ENCODE measurements at regions not wholly inside any gene's neighbourhood (a gene's known extent, or its start where the extent isn't known, plus 50 kb on each side); places are given as distances from the start of the nearest gene placed in this dataset.

- no TSS peak for BruUV-seq (replicated peaks)
- ATAC-seq (peak; percentile 73), FAIRE-seq (no peak), DNase-seq (ENCODE audit: extremely low read depth in 1 of 4, low spot score in 3 of 4) (peak in 2 of 4 experiments; percentile 11 to 13)
- Histone ChIP-seq H3K4me1 (replicated peaks in 1 of 2; ENCODE audit: control insufficient read depth in 2 of 2, insufficient read depth in 2 of 2, low read length in 2 of 2) (no peaks in the 10 kb centered on the region), H3K9me3 (replicated peaks; ENCODE audit: control insufficient read depth, insufficient read depth, low read depth, low read length) (no peaks in the 10 kb centered on the region), H3K27ac (ENCODE audit: extremely low read depth, low read depth, low read length) (no peak overlapping the region), H4K20me1 (replicated peaks; ENCODE audit: control insufficient read depth, insufficient read depth, low read length) (no peaks in the 10 kb centered on the region), H3K4me2 (ENCODE audit: insufficient read depth, low read length) (no peak overlapping the region), H3K9me1 (ENCODE audit: control insufficient read depth, insufficient read depth, low read length) (no peaks in the 10 kb centered on the region), H2AFZ (ENCODE audit: low read depth, low read length) (no peak overlapping the region), H3K27me3 (ENCODE audit: control insufficient read depth in 2 of 2, insufficient read depth in 2 of 2, low read length in 2 of 2) (no peaks in the 10 kb centered on the region), H3K4me3 (no peak overlapping the region), H3K9ac (ENCODE audit: insufficient read depth in 1 of 2, low read depth in 2 of 2, low read length in 2 of 2) (no peak overlapping the region), H3K36me3 (ENCODE audit: control insufficient read depth, insufficient read depth, low read length) (no peaks in the 10 kb centered on the region), H3K79me2 (ENCODE audit: control insufficient read depth, insufficient read depth, low read length) (no peaks in the 10 kb centered on the region)
- 6% methylated on average over 1 of the region's 1 CpG for WGBS (ENCODE audit: insufficient coverage, low coverage, missing lambda C conversion rate)
- TF ChIP-seq POLR2H (tag; IDR thresholded peaks at IDR 0.05; ENCODE audit: low read depth) (no peak), RAD21 (CRISPR knock-in tag; conservative IDR thresholded peaks at IDR 0.05 in 1 of 2, IDR thresholded peaks at IDR 0.05 in 1 of 2) (peak; percentile 44 to 52), ASH1L (IDR thresholded peaks at IDR 0.05; ENCODE audit: borderline replicate concordance, low read depth, partially characterized antibody) (no peak), NCOA1 (IDR thresholded peaks at IDR 0.05; ENCODE audit: low read depth) (no peak), GATAD2B (IDR thresholded peaks at IDR 0.05; ENCODE audit: borderline replicate concordance) (no peak)
- TF ChIP-seq, protein P1, sequence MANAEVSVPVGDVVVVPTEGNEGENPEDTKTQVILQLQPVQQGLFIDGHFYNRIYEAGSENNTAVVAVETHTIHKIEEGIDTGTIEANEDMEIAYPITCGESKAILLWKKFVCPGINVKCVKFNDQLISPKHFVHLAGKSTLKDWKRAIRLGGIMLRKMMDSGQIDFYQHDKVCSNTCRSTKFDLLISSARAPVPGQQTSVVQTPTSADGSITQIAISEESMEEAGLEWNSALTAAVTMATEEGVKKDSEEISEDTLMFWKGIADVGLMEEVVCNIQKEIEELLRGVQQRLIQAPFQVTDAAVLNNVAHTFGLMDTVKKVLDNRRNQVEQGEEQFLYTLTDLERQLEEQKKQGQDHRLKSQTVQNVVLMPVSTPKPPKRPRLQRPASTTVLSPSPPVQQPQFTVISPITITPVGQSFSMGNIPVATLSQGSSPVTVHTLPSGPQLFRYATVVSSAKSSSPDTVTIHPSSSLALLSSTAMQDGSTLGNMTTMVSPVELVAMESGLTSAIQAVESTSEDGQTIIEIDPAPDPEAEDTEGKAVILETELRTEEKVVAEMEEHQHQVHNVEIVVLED (CRISPR knock-in tag; IDR thresholded peaks at IDR 0.05), result no peak
- TF ChIP-seq, protein P2, sequence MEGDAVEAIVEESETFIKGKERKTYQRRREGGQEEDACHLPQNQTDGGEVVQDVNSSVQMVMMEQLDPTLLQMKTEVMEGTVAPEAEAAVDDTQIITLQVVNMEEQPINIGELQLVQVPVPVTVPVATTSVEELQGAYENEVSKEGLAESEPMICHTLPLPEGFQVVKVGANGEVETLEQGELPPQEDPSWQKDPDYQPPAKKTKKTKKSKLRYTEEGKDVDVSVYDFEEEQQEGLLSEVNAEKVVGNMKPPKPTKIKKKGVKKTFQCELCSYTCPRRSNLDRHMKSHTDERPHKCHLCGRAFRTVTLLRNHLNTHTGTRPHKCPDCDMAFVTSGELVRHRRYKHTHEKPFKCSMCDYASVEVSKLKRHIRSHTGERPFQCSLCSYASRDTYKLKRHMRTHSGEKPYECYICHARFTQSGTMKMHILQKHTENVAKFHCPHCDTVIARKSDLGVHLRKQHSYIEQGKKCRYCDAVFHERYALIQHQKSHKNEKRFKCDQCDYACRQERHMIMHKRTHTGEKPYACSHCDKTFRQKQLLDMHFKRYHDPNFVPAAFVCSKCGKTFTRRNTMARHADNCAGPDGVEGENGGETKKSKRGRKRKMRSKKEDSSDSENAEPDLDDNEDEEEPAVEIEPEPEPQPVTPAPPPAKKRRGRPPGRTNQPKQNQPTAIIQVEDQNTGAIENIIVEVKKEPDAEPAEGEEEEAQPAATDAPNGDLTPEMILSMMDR (IDR thresholded peaks at IDR 0.05 in 2 of 3, conservative IDR thresholded peaks at IDR 0.05 in 1 of 3; ENCODE audit: insufficient read depth in 2 of 3, low read depth in 1 of 3, low read length in 3 of 3), result peak in 2 of 3 experiments; percentile 24 to 36; a peak in 2 of 6 replicates
- in situ Hi-C loops (cut with MboI) (no loop called here), intact Hi-C loops (cut with micrococcal nuclease) (no loop called here)
- ChIA-PET CTCF (ENCODE audit: low intra/inter-chr PET ratio) (no interaction called here), POLR2A (no interaction called here)
Observed at GRCh38 chr1:194295685-194296084, 1109.3 kb upstream of the B3GALT2 start.

Measured in K562 (cell line).